HK-2 (cell line): ENCODE measurements at regions not wholly inside any gene's neighbourhood (a gene's known extent, or its start where the extent isn't known, plus 50 kb on each side); places are given as distances from the start of the nearest gene placed in this dataset.

ENCODE experiments used
- DNase-seq: peaks from one replicate; pipeline ENCODE4 v3.0.0-alpha.2; 2018; ENCODE audit not compliant: unreplicated experiment

GRCh38 chr11:70703141-70704064 is 305.1 kb downstream of the CTTN start:
- DNase-seq = no peak

GRCh38 chr11:70705097-70705496 is 306.8 kb downstream of the CTTN start:
- no peak for DNase-seq

- DNase-seq = no peak
Measured at GRCh38 chr11:70705930-70706329, 307.6 kb downstream of the CTTN start.

- DNase-seq = no peak
Measured at GRCh38 chr11:70707821-70708220, 309.5 kb downstream of the CTTN start.

- no peak for DNase-seq
Measured at GRCh38 chr11:70709596-70709995, 311.3 kb downstream of the CTTN start.

- DNase-seq = no peak
Measured at GRCh38 chr11:70710192-70710591, 311.9 kb downstream of the CTTN start.

GRCh38 chr11:70710601-70711000 is 312.3 kb downstream of the CTTN start:
- no peak for DNase-seq

- no peak for DNase-seq
Measured at GRCh38 chr11:70711095-70711910, 313.0 kb downstream of the CTTN start.

- no peak for DNase-seq
Measured at GRCh38 chr11:70711911-70712185, 313.5 kb downstream of the CTTN start.

- DNase-seq = no peak
Measured at GRCh38 chr11:70712471-70712870, 314.1 kb downstream of the CTTN start.

GRCh38 chr11:70713086-70713835 is 314.9 kb downstream of the CTTN start:
- no peak for DNase-seq

- DNase-seq = no peak
Measured at GRCh38 chr11:70713988-70714665, 315.8 kb downstream of the CTTN start.

- no peak for DNase-seq
Measured at GRCh38 chr11:70715166-70715951, 317.0 kb downstream of the CTTN start.

GRCh38 chr11:70716216-70716615 is 317.9 kb downstream of the CTTN start:
- DNase-seq = no peak

GRCh38 chr11:70716986-70717775 is 318.9 kb downstream of the CTTN start:
- no peak for DNase-seq

GRCh38 chr11:70717936-70718595 is 319.7 kb downstream of the CTTN start:
- DNase-seq = no peak

- no peak for DNase-seq
Measured at GRCh38 chr11:70719516-70719915, 321.2 kb downstream of the CTTN start.

- DNase-seq = no peak
Measured at GRCh38 chr11:70720281-70720680, 322.0 kb downstream of the CTTN start.

- no peak for DNase-seq
Measured at GRCh38 chr11:70721006-70721405, 322.7 kb downstream of the CTTN start.

- DNase-seq = no peak
Measured at GRCh38 chr11:70725278-70725677, 326.9 kb downstream of the CTTN start.
